ENCODE measurements at regions not wholly inside any gene's neighbourhood (a gene's known extent, or its start where the extent isn't known, plus 50 kb on each side); places are given as distances from the start of the nearest gene placed in this dataset.

GRCh38 chr1:218845589-218845988 is 328.1 kb upstream of the LYPLAL1 start (continued):
- no peak for TF ChIP-seq TCF12 (IDR thresholded peaks at IDR 0.05; ENCODE audit: low read depth, low read length)
- TF ChIP-seq EP300 (IDR thresholded peaks at IDR 0.05; ENCODE audit: borderline replicate concordance in 1 of 2, low read depth in 2 of 2, low read length in 2 of 2) = no peak
